ENCODE measurements at regions not wholly inside any gene's neighbourhood (a gene's known extent, or its start where the extent isn't known, plus 50 kb on each side); places are given as distances from the start of the nearest gene placed in this dataset.

DNA sequence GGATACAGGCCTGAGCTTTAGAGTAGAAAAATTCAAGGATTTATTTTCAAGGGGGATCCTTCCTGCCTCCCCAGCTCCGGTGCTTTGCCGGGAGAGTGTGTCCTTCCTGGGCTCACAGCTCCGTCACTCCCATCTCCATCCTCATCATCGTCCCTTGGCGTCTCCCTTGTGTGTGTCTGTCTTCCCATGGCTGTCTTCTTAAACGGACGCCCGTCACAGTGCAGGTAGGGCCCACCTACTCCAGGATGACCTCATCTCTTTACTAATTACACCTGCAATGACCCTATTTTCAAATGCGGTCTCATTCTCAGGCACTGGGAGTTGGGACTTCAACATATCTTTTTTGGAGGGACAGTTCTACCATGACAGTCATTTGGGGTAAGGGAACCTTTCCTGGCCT is 320.3 kb upstream of the C1orf174 start:
- no peak for DNase-seq (ENCODE audit: low spot score)
- H3K4me3 Mint-ChIP-seq (ENCODE audit: unreplicated experiment): no peak overlapping the region
- no peak overlapping the region for H3K27ac Mint-ChIP-seq (ENCODE audit: unreplicated experiment)
- H3K4me1 Mint-ChIP-seq (ENCODE audit: unreplicated experiment): no peaks in the 10 kb centered on the region
- no peak for TF ChIP-seq CTCF (IDR thresholded peaks at IDR 0.05; ENCODE audit: unreplicated experiment)
- H3K27me3 Mint-ChIP-seq (ENCODE audit: unreplicated experiment): peaks cover 5% of the 10 kb centered on the region
- H3K36me3 Mint-ChIP-seq (ENCODE audit: low read depth, unreplicated experiment): peaks cover 11% of the 10 kb centered on the region
- H3K9me3 Mint-ChIP-seq (ENCODE audit: unreplicated experiment): peaks cover 20% of the 10 kb centered on the region

- H3K36me3 Mint-ChIP-seq (ENCODE audit: low read depth, unreplicated experiment): peaks cover 14% of the 10 kb centered on the region
These were observed 321.0 kb upstream of the C1orf174 start for GRCh38 chr1:4221107-4221506.

GRCh38 chr1:4224684-4225467 is 324.8 kb upstream of the C1orf174 start:
- Mint-ChIP-seq H3K27ac (ENCODE audit: unreplicated experiment) (no peak overlapping the region), H3K4me1 (ENCODE audit: unreplicated experiment) (no peaks in the 10 kb centered on the region), H3K36me3 (ENCODE audit: low read depth, unreplicated experiment) (peaks cover 11% of the 10 kb centered on the region), H3K27me3 (ENCODE audit: unreplicated experiment) (peaks cover 4% of the 10 kb centered on the region), H3K4me3 (ENCODE audit: unreplicated experiment) (no peak overlapping the region), H3K9me3 (ENCODE audit: unreplicated experiment) (peaks cover 37% of the 10 kb centered on the region)
- no peak for DNase-seq (ENCODE audit: low spot score)
- TF ChIP-seq CTCF (IDR thresholded peaks at IDR 0.05; ENCODE audit: unreplicated experiment): no peak

More at GRCh38 chr1:4221107-4221506, 321.0 kb upstream of the C1orf174 start:
- no peak overlapping the region for H3K4me3 Mint-ChIP-seq (ENCODE audit: unreplicated experiment)
- TF ChIP-seq CTCF (IDR thresholded peaks at IDR 0.05; ENCODE audit: unreplicated experiment): no peak
- no peak for DNase-seq (ENCODE audit: low spot score)
- H3K27ac Mint-ChIP-seq (ENCODE audit: unreplicated experiment): no peak overlapping the region
- peaks cover 25% of the 10 kb centered on the region for H3K9me3 Mint-ChIP-seq (ENCODE audit: unreplicated experiment)
- no peaks in the 10 kb centered on the region for H3K4me1 Mint-ChIP-seq (ENCODE audit: unreplicated experiment)
- H3K27me3 Mint-ChIP-seq (ENCODE audit: unreplicated experiment): peaks cover 5% of the 10 kb centered on the region

DNA sequence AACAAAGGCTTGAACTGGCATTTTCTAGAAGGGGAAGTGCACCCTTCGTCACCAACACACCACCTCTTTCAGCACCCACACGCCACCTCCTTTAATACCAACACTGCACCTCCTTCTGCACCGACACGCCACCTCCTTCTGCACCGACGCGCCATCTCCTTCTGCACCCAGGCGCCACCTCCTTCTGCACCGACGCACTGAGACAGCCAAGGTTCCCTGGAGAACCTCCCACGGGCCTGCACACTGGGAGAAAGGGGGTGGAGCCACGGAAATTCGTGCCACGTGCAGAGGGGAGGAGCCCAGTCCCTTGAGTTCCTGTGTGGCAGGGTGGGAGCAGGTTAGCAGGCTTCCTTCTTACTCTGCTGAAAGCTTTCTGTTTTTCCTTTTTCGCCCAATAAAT is 327.9 kb upstream of the C1orf174 start:
- Mint-ChIP-seq H3K27me3 (ENCODE audit: unreplicated experiment) (peaks cover 1% of the 10 kb centered on the region), H3K9me3 (ENCODE audit: unreplicated experiment) (peaks cover 35% of the 10 kb centered on the region), H3K4me3 (ENCODE audit: unreplicated experiment) (no peak overlapping the region), H3K36me3 (ENCODE audit: low read depth, unreplicated experiment) (peaks cover 11% of the 10 kb centered on the region), H3K27ac (ENCODE audit: unreplicated experiment) (no peak overlapping the region), H3K4me1 (ENCODE audit: unreplicated experiment) (no peaks in the 10 kb centered on the region)
- TF ChIP-seq CTCF (IDR thresholded peaks at IDR 0.05; ENCODE audit: unreplicated experiment): no peak
- no peak for DNase-seq (ENCODE audit: low spot score)

DNA sequence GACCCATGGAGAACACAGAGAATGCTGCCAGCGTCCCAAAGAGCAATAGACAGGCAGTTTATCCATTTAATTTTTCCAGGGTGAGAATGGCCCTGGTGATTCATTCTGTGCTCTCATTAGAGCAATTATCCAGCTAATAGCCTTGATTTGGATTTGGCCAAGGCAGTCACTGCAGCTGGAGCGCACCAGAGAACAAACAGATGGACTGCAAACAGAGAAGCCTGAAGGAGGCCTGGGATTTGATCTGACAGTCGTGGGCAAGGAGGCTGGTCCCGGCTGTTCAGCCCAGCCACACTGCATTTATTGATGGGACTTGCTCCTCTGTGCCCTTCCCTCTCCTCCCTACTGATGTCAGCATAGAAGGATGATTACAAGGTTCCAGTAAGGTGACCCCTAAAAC is 353.9 kb upstream of the C1orf174 start:
- Mint-ChIP-seq H3K27me3 (ENCODE audit: unreplicated experiment) (peaks cover 7% of the 10 kb centered on the region), H3K4me3 (ENCODE audit: unreplicated experiment) (no peak overlapping the region), H3K27ac (ENCODE audit: unreplicated experiment) (no peak overlapping the region), H3K36me3 (ENCODE audit: low read depth, unreplicated experiment) (no peaks in the 10 kb centered on the region), H3K9me3 (ENCODE audit: unreplicated experiment) (peaks cover 46% of the 10 kb centered on the region), H3K4me1 (ENCODE audit: unreplicated experiment) (no peaks in the 10 kb centered on the region)
- TF ChIP-seq CTCF (IDR thresholded peaks at IDR 0.05; ENCODE audit: unreplicated experiment): no peak
- DNase-seq (ENCODE audit: low spot score): no peak
